Breast epithelium (tissue), 3 donors: ENCODE measurements at regions not wholly inside any gene's neighbourhood (a gene's known extent, or its start where the extent isn't known, plus 50 kb on each side); places are given as distances from the start of the nearest gene placed in this dataset.

ENCODE experiments used
- POLR2A ChIP-seq: fragments of 450-650 bp; IDR thresholded peaks from one replicate; pipeline ENCODE4 v1.6.1; 2016; ENCODE audit warnings: antibody characterized with exemption, mild to moderate bottlenecking, moderate library complexity
- POLR2AphosphoS5 ChIP-seq, 3 donors: sonication (generic); formaldehyde crosslinking; IDR thresholded peaks; one replicate each; pipeline ENCODE4 v1.6.1; 2017; ENCODE audit warnings: antibody characterized with exemption in 3 of 3
- TF ChIP-seq, protein P1 (sequence below), 3 donors: fragments of 450-650 bp; IDR thresholded peaks; one replicate each; pipeline ENCODE4 v1.5.1; 2016 to 2017; ENCODE audit warnings: antibody characterized with exemption in 3 of 3, mild to moderate bottlenecking in 3 of 3, moderate library complexity in 3 of 3

DNA sequence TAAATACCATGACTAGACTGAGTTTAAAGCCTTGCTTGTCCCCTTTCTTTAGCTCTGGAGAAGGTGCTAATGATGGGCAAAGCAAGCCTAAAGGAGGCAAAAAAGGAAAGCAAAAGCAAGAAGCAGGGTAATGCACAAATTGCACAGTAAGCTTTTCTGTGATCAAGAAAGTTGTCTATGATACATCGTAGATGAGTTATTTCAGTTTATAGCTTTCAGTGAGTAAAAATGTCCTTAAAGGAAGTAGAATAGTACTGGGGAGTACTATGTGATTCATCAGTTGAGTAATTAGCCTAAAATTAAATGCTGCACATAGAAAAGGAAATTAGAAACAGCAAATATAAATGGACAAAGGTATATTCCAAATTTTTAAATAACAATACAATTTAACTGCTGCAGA is 50.2 kb upstream of the PDE5A start:
- TF ChIP-seq POLR2A = no peak
- TF ChIP-seq, protein P1, sequence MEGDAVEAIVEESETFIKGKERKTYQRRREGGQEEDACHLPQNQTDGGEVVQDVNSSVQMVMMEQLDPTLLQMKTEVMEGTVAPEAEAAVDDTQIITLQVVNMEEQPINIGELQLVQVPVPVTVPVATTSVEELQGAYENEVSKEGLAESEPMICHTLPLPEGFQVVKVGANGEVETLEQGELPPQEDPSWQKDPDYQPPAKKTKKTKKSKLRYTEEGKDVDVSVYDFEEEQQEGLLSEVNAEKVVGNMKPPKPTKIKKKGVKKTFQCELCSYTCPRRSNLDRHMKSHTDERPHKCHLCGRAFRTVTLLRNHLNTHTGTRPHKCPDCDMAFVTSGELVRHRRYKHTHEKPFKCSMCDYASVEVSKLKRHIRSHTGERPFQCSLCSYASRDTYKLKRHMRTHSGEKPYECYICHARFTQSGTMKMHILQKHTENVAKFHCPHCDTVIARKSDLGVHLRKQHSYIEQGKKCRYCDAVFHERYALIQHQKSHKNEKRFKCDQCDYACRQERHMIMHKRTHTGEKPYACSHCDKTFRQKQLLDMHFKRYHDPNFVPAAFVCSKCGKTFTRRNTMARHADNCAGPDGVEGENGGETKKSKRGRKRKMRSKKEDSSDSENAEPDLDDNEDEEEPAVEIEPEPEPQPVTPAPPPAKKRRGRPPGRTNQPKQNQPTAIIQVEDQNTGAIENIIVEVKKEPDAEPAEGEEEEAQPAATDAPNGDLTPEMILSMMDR (IDR thresholded peaks at IDR 0.05) = no peak
- TF ChIP-seq POLR2AphosphoS5 (IDR thresholded peaks at IDR 0.05) = no peak
